ENCODE measurements at regions not wholly inside any gene's neighbourhood (a gene's known extent, or its start where the extent isn't known, plus 50 kb on each side); places are given as distances from the start of the nearest gene placed in this dataset.

- no peaks in the 10 kb centered on the region for H3K9me3 ChIP-seq (ENCODE audit: control insufficient read depth, low read length)
- no peaks in the 10 kb centered on the region for H3K4me1 ChIP-seq (ENCODE audit: control insufficient read depth, insufficient read depth, low read length)
- H3K27me3 ChIP-seq (ENCODE audit: control insufficient read depth, insufficient read depth, low read length), result no peaks in the 10 kb centered on the region
- H3K36me3 ChIP-seq (ENCODE audit: control insufficient read depth, insufficient read depth, low read length), result no peaks in the 10 kb centered on the region
- H3K4me3 ChIP-seq (ENCODE audit: low read length), result no peak overlapping the region
- H3K9ac ChIP-seq (ENCODE audit: low read length), result no peak overlapping the region
Measured at GRCh38 chr10:113236998-113237397, 287.0 kb downstream of the TCF7L2 start.

- Histone ChIP-seq H3K4me1 (ENCODE audit: control insufficient read depth, insufficient read depth, low read length) (no peaks in the 10 kb centered on the region), H3K27me3 (ENCODE audit: control insufficient read depth, insufficient read depth, low read length) (no peaks in the 10 kb centered on the region), H3K9me3 (ENCODE audit: control insufficient read depth, low read length) (no peaks in the 10 kb centered on the region)
Measured at GRCh38 chr10:113239566-113240350, 289.7 kb downstream of the TCF7L2 start.

GRCh38 chr10:113240736-113241135, 290.7 kb downstream of the TCF7L2 start:
- H3K4me3 ChIP-seq (ENCODE audit: low read length), result no peak overlapping the region
- H3K9me3 ChIP-seq (ENCODE audit: control insufficient read depth, low read length), result no peaks in the 10 kb centered on the region
- H3K36me3 ChIP-seq (ENCODE audit: control insufficient read depth, insufficient read depth, low read length), result no peaks in the 10 kb centered on the region
- H3K9ac ChIP-seq (ENCODE audit: low read length), result no peak overlapping the region
- no peaks in the 10 kb centered on the region for H3K27me3 ChIP-seq (ENCODE audit: control insufficient read depth, insufficient read depth, low read length)
- no peaks in the 10 kb centered on the region for H3K4me1 ChIP-seq (ENCODE audit: control insufficient read depth, insufficient read depth, low read length)

More at GRCh38 chr10:113239566-113240350, 289.7 kb downstream of the TCF7L2 start:
- no peak overlapping the region for H3K9ac ChIP-seq (ENCODE audit: low read length)
- no peak overlapping the region for H3K4me3 ChIP-seq (ENCODE audit: low read length)
- no peaks in the 10 kb centered on the region for H3K36me3 ChIP-seq (ENCODE audit: control insufficient read depth, insufficient read depth, low read length)

- Histone ChIP-seq H3K27me3 (ENCODE audit: control insufficient read depth, insufficient read depth, low read length) (no peaks in the 10 kb centered on the region), H3K4me3 (ENCODE audit: low read length) (no peak overlapping the region), H3K36me3 (ENCODE audit: control insufficient read depth, insufficient read depth, low read length) (no peaks in the 10 kb centered on the region), H3K9ac (ENCODE audit: low read length) (no peak overlapping the region), H3K9me3 (ENCODE audit: control insufficient read depth, low read length) (no peaks in the 10 kb centered on the region), H3K4me1 (ENCODE audit: control insufficient read depth, insufficient read depth, low read length) (no peaks in the 10 kb centered on the region)
Measured at GRCh38 chr10:113241599-113242360, 291.7 kb downstream of the TCF7L2 start.

GRCh38 chr10:113243311-113243710, 293.3 kb downstream of the TCF7L2 start:
- H3K4me3 ChIP-seq (ENCODE audit: low read length), result no peak overlapping the region
- no peaks in the 10 kb centered on the region for H3K9me3 ChIP-seq (ENCODE audit: control insufficient read depth, low read length)
- no peaks in the 10 kb centered on the region for H3K36me3 ChIP-seq (ENCODE audit: control insufficient read depth, insufficient read depth, low read length)
- no peaks in the 10 kb centered on the region for H3K27me3 ChIP-seq (ENCODE audit: control insufficient read depth, insufficient read depth, low read length)
- H3K4me1 ChIP-seq (ENCODE audit: control insufficient read depth, insufficient read depth, low read length), result no peaks in the 10 kb centered on the region
- no peak overlapping the region for H3K9ac ChIP-seq (ENCODE audit: low read length)

GRCh38 chr10:113244750-113245149, 294.7 kb downstream of the TCF7L2 start:
- Histone ChIP-seq H3K9me3 (ENCODE audit: control insufficient read depth, low read length) (no peaks in the 10 kb centered on the region), H3K4me3 (ENCODE audit: low read length) (no peak overlapping the region), H3K4me1 (ENCODE audit: control insufficient read depth, insufficient read depth, low read length) (no peaks in the 10 kb centered on the region), H3K9ac (ENCODE audit: low read length) (no peak overlapping the region), H3K27me3 (ENCODE audit: control insufficient read depth, insufficient read depth, low read length) (no peaks in the 10 kb centered on the region), H3K36me3 (ENCODE audit: control insufficient read depth, insufficient read depth, low read length) (no peaks in the 10 kb centered on the region)

GRCh38 chr10:113245286-113245685, 295.2 kb downstream of the TCF7L2 start:
- Histone ChIP-seq H3K9me3 (ENCODE audit: control insufficient read depth, low read length) (no peaks in the 10 kb centered on the region), H3K36me3 (ENCODE audit: control insufficient read depth, insufficient read depth, low read length) (no peaks in the 10 kb centered on the region), H3K4me1 (ENCODE audit: control insufficient read depth, insufficient read depth, low read length) (no peaks in the 10 kb centered on the region), H3K27me3 (ENCODE audit: control insufficient read depth, insufficient read depth, low read length) (no peaks in the 10 kb centered on the region), H3K4me3 (ENCODE audit: low read length) (no peak overlapping the region), H3K9ac (ENCODE audit: low read length) (no peak overlapping the region)

- H3K27me3 ChIP-seq (ENCODE audit: control insufficient read depth, insufficient read depth, low read length), result no peaks in the 10 kb centered on the region
- H3K36me3 ChIP-seq (ENCODE audit: control insufficient read depth, insufficient read depth, low read length), result no peaks in the 10 kb centered on the region
- no peak overlapping the region for H3K4me3 ChIP-seq (ENCODE audit: low read length)
- H3K9ac ChIP-seq (ENCODE audit: low read length), result no peak overlapping the region
- H3K9me3 ChIP-seq (ENCODE audit: control insufficient read depth, low read length), result no peaks in the 10 kb centered on the region
- no peaks in the 10 kb centered on the region for H3K4me1 ChIP-seq (ENCODE audit: control insufficient read depth, insufficient read depth, low read length)
Measured at GRCh38 chr10:113247050-113247449, 297.0 kb downstream of the TCF7L2 start.

- Histone ChIP-seq H3K4me1 (ENCODE audit: control insufficient read depth, insufficient read depth, low read length) (no peaks in the 10 kb centered on the region), H3K9ac (ENCODE audit: low read length) (no peak overlapping the region), H3K9me3 (ENCODE audit: control insufficient read depth, low read length) (no peaks in the 10 kb centered on the region), H3K27me3 (ENCODE audit: control insufficient read depth, insufficient read depth, low read length) (no peaks in the 10 kb centered on the region), H3K4me3 (ENCODE audit: low read length) (no peak overlapping the region), H3K36me3 (ENCODE audit: control insufficient read depth, insufficient read depth, low read length) (no peaks in the 10 kb centered on the region)
Measured at GRCh38 chr10:113252650-113253618, 299.9 kb upstream of the HABP2 start.

- H3K9me3 ChIP-seq (ENCODE audit: control insufficient read depth, low read length), result no peaks in the 10 kb centered on the region
- no peaks in the 10 kb centered on the region for H3K36me3 ChIP-seq (ENCODE audit: control insufficient read depth, insufficient read depth, low read length)
- H3K9ac ChIP-seq (ENCODE audit: low read length), result no peak overlapping the region
- no peaks in the 10 kb centered on the region for H3K4me1 ChIP-seq (ENCODE audit: control insufficient read depth, insufficient read depth, low read length)
- no peaks in the 10 kb centered on the region for H3K27me3 ChIP-seq (ENCODE audit: control insufficient read depth, insufficient read depth, low read length)
- H3K4me3 ChIP-seq (ENCODE audit: low read length), result no peak overlapping the region
Measured at GRCh38 chr10:113259576-113260226, 293.2 kb upstream of the HABP2 start.

- H3K36me3 ChIP-seq (ENCODE audit: control insufficient read depth, insufficient read depth, low read length), result no peaks in the 10 kb centered on the region
- H3K27me3 ChIP-seq (ENCODE audit: control insufficient read depth, insufficient read depth, low read length), result no peaks in the 10 kb centered on the region
- H3K4me3 ChIP-seq (ENCODE audit: low read length), result no peak overlapping the region
- no peaks in the 10 kb centered on the region for H3K4me1 ChIP-seq (ENCODE audit: control insufficient read depth, insufficient read depth, low read length)
- no peak overlapping the region for H3K9ac ChIP-seq (ENCODE audit: low read length)
- no peaks in the 10 kb centered on the region for H3K9me3 ChIP-seq (ENCODE audit: control insufficient read depth, low read length)
Measured at GRCh38 chr10:113261161-113261560, 291.7 kb upstream of the HABP2 start.
